ENCODE measurements at regions not wholly inside any gene's neighbourhood (a gene's known extent, or its start where the extent isn't known, plus 50 kb on each side); places are given as distances from the start of the nearest gene placed in this dataset.

DNA sequence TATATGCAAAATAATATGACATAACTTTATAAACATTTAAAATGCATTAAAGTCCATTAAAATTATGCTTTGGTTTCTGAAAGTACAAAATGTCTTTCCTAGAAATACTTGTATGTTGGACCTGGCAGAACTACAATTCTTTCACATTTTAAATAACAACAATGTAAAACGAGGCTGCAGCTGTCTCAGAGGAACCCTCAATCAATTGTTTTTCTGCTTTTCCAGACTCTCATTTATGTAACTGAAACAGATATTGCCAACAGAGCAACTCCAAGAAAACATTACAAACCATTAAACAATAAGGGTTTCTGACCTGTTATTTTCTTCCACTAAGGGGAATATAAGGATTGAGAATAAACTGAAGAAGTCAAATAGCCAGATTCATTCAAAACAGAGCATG is 1193.4 kb downstream of the NCAM2 start:
- TF ChIP-seq POLR2AphosphoS5 (IDR thresholded peaks at IDR 0.05; ENCODE audit: low read depth, low read length) (no peak), FOXP2 (optimal IDR thresholded peaks at IDR 0.05; ENCODE audit: borderline replicate concordance, extremely low read depth, extremely low read length, insufficient read depth) (no peak)
- TF ChIP-seq, protein P1, sequence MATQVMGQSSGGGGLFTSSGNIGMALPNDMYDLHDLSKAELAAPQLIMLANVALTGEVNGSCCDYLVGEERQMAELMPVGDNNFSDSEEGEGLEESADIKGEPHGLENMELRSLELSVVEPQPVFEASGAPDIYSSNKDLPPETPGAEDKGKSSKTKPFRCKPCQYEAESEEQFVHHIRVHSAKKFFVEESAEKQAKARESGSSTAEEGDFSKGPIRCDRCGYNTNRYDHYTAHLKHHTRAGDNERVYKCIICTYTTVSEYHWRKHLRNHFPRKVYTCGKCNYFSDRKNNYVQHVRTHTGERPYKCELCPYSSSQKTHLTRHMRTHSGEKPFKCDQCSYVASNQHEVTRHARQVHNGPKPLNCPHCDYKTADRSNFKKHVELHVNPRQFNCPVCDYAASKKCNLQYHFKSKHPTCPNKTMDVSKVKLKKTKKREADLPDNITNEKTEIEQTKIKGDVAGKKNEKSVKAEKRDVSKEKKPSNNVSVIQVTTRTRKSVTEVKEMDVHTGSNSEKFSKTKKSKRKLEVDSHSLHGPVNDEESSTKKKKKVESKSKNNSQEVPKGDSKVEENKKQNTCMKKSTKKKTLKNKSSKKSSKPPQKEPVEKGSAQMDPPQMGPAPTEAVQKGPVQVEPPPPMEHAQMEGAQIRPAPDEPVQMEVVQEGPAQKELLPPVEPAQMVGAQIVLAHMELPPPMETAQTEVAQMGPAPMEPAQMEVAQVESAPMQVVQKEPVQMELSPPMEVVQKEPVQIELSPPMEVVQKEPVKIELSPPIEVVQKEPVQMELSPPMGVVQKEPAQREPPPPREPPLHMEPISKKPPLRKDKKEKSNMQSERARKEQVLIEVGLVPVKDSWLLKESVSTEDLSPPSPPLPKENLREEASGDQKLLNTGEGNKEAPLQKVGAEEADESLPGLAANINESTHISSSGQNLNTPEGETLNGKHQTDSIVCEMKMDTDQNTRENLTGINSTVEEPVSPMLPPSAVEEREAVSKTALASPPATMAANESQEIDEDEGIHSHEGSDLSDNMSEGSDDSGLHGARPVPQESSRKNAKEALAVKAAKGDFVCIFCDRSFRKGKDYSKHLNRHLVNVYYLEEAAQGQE (IDR thresholded peaks at IDR 0.05; ENCODE audit: insufficient read depth in 1 of 2, low read depth in 2 of 2, low read length in 2 of 2) = no peak
